ENCODE measurements at regions not wholly inside any gene's neighbourhood (a gene's known extent, or its start where the extent isn't known, plus 50 kb on each side); places are given as distances from the start of the nearest gene placed in this dataset.

GRCh38 chr13:59468396-59468795 lies 695.3 kb downstream of the DIAPH3 start:
- TF ChIP-seq CTCF (IDR thresholded peaks at IDR 0.05; ENCODE audit: low read depth, low read length, missing control alignments), result no peak
- no peak for DNase-seq (ENCODE audit: extremely low read depth, low read depth)
- no peak overlapping the region for H3K4me3 ChIP-seq (replicated peaks; ENCODE audit: low read depth, low read length)

GRCh38 chr13:59471106-59471505 lies 692.6 kb downstream of the DIAPH3 start:
- TF ChIP-seq CTCF (IDR thresholded peaks at IDR 0.05; ENCODE audit: low read depth, low read length, missing control alignments), result no peak
- H3K4me3 ChIP-seq (replicated peaks; ENCODE audit: low read depth, low read length), result no peak overlapping the region
- DNase-seq (ENCODE audit: extremely low read depth, low read depth), result no peak

- no peak for DNase-seq (ENCODE audit: extremely low read depth, low read depth)
- H3K4me3 ChIP-seq (replicated peaks; ENCODE audit: low read depth, low read length), result no peak overlapping the region
- no peak for TF ChIP-seq CTCF (IDR thresholded peaks at IDR 0.05; ENCODE audit: low read depth, low read length, missing control alignments)
Measured at GRCh38 chr13:59472134-59472533, 691.6 kb downstream of the DIAPH3 start.

GRCh38 chr13:59474696-59475095 lies 689.0 kb downstream of the DIAPH3 start:
- no peak for DNase-seq (ENCODE audit: extremely low read depth, low read depth)
- H3K4me3 ChIP-seq (replicated peaks; ENCODE audit: low read depth, low read length), result no peak overlapping the region
- TF ChIP-seq CTCF (IDR thresholded peaks at IDR 0.05; ENCODE audit: low read depth, low read length, missing control alignments), result no peak

GRCh38 chr13:59475911-59476310 lies 687.8 kb downstream of the DIAPH3 start:
- no peak for TF ChIP-seq CTCF (IDR thresholded peaks at IDR 0.05; ENCODE audit: low read depth, low read length, missing control alignments)
- no peak for DNase-seq (ENCODE audit: extremely low read depth, low read depth)
- H3K4me3 ChIP-seq (replicated peaks; ENCODE audit: low read depth, low read length), result no peak overlapping the region

GRCh38 chr13:59476366-59476765 lies 687.4 kb downstream of the DIAPH3 start:
- no peak for TF ChIP-seq CTCF (IDR thresholded peaks at IDR 0.05; ENCODE audit: low read depth, low read length, missing control alignments)
- DNase-seq (ENCODE audit: extremely low read depth, low read depth), result no peak
- no peak overlapping the region for H3K4me3 ChIP-seq (replicated peaks; ENCODE audit: low read depth, low read length)

GRCh38 chr13:59477011-59477410 lies 686.7 kb downstream of the DIAPH3 start:
- TF ChIP-seq CTCF (IDR thresholded peaks at IDR 0.05; ENCODE audit: low read depth, low read length, missing control alignments), result peak; percentile 36
- no peak for DNase-seq (ENCODE audit: extremely low read depth, low read depth)

More at GRCh38 chr13:59477011-59477410, 686.7 kb downstream of the DIAPH3 start:
- no peak overlapping the region for H3K4me3 ChIP-seq (replicated peaks; ENCODE audit: low read depth, low read length)
